ENCODE measurements at regions not wholly inside any gene's neighbourhood (a gene's known extent, or its start where the extent isn't known, plus 50 kb on each side); places are given as distances from the start of the nearest gene placed in this dataset.

DNA sequence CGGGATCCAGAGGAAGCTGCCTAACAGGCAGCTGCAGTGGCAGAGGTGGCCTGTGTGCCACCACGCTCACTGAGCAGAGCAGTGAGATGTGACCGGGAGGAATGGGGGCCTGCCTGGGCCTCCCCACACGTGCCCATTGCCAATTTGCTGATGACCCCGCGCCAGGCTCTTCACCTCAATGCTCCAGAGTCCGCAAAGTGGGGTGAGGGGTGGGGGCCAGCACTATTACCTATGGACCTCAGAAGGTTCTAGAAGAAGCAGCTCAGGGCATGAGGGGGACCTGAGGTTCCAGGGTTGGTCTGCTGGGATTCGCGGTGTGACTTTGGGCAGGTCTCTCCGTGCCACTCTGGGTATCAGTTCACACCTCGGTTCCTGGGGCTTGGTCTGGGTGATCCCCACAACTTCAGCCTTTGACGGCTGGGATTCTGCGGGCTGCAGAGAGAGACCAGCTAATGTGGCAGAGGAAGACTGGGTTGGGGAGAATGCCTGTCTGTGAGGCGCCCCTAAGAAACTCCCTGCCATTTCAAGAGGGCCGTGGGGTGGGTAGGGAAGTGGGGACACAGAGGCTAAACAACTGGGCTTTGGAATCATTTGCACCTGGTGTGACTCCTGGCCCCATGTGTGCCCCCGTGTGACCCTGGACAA is 231.0 kb upstream of the MVB12B start:
- DNase-seq (ENCODE audit: low read depth), result no peak

DNA sequence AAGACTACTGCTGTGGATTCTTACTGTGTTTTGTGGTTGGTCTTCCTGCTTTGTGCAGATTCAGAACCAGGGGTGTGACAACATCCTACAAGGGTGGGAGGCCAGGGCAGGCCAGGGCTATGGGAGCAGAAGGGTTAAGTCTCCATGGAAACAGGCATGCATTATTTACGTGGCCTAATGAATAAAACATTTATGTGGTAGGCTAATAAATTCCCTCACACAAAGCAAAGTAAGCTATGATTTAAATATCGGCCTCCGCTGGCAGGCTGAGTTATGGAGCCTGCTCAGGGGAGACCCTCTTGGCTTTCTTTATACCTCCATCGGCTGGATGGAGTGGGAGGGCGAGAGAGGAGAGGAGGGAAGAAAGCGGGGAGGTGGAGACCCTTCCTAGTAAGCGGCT is 230.3 kb upstream of the MVB12B start:
- DNase-seq (ENCODE audit: low read depth), result no peak

DNA sequence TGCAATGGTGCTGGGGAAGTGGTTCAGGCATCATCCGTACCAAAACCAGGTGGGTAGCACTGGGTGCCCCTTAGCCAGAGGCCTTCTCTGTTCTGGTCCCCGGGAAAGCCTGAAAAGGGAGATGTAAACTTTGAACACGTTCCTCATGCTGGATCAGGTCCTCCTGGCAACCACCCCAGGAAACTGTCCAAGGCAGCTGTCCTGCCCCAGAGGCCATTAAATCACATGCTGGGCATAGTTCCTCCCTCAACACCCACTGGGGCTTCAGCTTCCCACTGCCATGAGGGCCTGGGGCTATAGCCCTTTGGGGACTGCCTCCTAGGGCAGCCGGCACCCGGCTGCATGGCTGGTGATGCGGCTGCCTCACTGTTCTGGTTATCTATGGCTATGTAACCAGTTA is 228.9 kb upstream of the MVB12B start:
- DNase-seq (ENCODE audit: low read depth), result no peak

DNA sequence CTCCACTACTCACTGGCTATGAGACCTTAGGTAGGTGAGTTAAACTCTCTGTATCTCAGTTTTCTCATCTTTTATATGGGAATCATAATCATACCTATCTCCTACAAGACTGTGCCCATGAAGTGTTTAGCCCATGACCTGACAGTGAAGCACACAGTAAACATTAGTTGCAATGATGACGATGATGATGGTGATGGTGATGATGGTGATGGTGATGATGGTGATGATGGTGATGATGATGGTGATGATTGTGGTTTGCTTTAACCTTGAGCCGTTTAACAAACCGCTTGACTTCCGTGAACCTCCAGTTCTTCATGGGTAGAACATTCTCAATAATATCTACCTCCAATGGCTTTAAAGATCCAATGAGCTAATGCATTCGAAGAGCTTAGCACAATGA is 220.2 kb upstream of the MVB12B start:
- no peak for DNase-seq (ENCODE audit: low read depth)

DNA sequence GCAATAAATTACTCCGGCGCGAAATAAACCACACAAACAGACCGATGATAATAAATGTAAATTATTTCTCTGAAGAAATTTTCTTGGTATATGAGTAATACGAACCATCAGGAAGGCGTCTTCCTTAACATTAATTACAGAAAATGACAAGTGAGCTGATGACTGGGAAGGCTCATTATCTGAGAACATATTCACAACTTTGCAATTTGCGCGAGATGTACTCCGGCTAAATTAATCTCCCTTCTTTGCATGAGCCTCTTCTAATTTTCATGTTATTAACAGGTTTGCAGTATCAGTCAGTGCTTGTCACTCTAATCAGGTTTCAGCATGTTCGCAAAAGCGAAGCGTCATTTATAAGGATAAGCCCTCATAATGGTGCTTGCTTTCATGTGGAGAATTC is 218.9 kb upstream of the MVB12B start:
- DNase-seq (ENCODE audit: low read depth), result no peak

DNA sequence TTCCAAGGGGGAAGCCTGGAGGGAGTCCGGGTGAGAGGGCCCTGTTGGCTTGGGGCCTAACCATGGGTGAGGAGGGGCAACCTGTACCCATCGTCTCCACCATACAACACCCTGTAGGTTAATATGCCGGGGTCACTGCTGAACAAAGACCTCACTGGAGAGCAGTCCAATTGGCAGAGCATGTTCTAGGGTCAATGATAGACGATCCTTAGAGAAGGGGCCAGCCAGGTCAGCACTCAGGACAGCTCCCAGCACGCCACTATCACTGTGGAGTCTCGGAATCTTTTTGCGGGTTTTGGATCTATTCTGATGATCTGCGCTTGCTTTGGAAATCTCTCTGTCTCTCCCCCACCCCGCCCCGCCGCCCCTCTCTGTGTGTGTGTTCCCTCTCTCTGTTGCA is 218.4 kb upstream of the MVB12B start:
- DNase-seq (ENCODE audit: low read depth), result no peak

DNA sequence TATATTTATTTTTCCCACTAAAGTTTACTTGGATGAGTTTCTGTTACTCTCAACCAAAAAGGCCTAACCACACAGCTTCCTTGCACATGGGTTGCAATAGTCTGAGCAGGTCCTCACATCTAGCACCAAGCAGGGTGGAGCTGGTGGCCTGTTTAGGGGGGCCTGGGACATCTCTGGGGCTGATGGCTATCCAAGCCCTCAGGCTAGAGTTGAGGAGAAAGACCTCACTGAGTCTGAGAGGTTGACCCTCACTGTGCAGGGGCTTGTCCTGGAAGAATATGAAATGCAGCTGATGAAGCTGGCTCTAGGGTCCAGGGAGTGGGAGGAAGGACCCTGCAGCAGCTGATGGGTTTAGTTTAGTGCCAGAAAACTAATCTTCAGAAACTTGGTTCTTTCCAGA is 217.1 kb upstream of the MVB12B start:
- DNase-seq (ENCODE audit: low read depth), result no peak

DNA sequence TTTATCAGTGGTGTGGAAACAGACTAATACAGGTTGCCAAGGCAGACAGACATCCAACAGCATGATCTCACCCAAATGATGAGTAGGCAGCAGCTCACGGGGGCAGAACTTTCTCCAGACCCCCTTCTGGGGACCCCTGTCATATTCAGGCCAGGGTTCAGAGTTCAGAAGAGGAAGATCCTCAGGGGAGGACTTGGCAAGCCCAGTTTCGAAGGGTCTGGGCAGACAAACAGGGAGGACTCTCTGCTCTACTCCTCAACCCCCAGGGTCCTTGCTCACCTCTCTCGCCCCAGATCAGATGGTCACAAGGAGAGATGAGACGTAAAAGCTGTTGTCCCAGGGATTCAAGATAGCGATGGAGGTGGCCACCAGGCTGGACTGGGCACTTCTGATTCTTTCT is 215.1 kb upstream of the MVB12B start:
- no peak for DNase-seq (ENCODE audit: low read depth)

DNA sequence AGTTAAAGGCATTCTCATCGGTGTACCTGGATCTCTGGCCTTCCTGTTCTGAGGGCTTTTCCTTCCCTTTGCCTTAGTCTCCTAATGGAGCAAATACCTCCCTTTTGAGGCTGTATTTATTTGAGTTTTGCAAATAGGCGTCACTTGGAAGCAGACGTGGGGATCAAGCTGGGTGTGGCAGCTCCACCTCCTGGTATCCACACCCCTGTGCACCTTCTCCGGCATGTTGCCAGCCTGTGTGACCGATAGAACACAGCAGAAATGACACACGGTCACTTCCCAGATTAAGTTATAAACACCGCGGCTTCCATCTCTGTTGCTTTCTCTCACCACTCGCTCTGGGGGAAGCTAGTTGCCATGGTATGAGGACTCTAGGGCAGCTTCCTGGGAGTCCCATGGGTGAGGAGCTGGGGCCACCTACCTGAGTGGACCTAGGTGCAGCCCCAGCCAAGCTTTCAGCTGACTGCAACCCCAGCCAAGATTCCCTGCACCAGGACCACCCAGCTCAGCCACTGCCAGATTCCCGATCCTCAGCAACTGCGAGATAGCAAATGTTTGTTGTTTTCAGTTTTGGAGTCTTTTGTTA is 214.4 kb upstream of the MVB12B start:
- no peak for DNase-seq (ENCODE audit: low read depth)

DNA sequence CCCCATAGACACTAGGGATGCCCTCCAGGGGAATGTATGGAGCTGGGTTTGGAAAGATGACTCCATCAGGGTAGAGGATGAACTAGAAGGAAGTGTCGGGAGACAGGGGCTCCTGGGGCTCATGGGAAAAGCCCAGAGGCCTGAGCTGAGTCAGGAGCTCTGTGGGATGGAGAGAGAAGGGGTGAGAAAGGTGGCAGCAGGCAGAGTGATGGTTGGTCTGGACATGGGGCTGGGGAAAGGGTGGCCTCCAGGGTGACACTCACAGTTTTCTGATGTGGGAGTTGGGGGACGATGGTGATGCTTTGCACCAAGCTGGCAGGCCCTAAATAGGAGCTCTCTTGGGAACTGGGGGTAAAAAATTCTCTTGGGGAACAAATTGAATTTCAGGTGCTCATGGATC is 213.5 kb upstream of the MVB12B start:
- DNase-seq (ENCODE audit: low read depth), result no peak

DNA sequence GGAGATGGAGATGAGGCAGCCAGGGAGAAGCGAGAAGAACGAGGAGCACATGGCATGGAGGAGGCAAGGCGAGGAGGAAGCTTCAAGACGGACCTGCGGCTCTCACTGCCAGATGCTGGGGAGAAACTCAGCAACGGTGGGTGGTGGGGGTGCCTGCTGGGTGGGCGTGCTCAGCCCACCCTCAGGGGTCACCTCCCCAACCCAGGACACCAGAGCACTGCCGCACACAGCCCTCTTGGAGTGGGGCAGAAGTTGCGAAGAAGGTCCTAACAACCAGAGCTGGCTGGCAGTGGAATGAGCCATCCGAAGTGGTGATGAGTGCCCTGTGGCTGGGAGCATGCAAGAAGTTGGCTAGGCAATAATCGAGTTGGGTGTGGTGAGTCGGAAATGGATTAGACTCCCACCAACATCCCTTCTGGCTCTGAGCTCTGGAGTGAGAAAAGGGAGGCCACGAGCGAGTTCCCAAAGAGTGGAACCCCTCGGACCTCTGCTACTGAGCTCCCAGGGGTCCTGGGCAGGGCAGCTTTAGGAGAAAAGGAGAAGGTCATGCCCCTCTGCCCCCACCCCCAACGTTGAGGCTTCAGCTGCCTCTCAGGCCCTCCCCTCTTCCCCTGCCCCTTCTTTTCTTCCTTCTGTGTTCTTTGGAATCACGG is 212.7 kb upstream of the MVB12B start:
- no peak for DNase-seq (ENCODE audit: low read depth)

DNA sequence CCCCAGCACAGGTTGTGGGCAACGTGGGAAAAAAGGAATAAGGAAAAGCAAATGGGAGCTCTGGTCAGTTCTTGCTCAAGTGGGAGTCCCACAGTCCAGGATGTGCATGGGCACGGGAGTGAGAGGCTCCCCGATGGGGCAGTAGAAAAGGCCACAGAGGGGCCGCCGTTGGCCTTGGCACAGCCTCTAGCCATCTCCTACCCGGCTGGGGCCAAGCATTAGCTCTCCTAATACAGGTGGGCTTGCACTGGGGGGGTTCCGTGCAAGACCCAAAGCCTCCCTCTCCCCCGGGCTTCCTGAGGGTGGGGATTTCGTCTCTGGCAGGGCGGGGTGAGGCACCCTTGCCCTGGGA is 212.2 kb upstream of the MVB12B start:
- no peak for DNase-seq (ENCODE audit: low read depth)

DNA sequence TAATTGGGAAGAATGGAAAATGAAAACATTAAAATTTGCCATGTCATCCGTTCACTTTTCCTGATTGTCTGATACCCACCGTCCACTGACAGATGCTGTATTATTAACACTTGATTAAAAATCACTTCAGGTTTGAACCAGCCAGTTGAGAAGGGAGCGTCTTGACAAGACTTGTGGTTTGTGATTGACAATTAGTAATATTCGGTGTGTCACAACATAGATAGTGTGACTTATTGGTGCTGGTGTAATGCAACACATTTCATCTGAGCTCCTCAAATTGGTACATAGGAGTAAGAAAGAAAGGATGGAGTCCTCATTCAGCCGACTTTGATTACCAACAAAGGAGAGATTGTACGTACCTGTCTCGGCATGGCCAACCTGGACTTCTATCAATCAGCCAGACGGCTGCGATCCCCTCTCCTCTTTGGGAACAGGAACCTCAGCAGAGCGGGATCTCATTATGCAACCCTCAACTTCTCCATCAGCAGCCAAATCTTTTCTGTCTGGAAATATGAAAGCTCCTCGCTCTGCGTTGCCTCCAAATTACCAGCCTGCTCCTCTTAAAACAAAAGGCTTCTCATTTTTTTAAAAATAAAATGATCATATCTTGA is 211.7 kb upstream of the MVB12B start:
- DNase-seq (ENCODE audit: low read depth), result no peak

DNA sequence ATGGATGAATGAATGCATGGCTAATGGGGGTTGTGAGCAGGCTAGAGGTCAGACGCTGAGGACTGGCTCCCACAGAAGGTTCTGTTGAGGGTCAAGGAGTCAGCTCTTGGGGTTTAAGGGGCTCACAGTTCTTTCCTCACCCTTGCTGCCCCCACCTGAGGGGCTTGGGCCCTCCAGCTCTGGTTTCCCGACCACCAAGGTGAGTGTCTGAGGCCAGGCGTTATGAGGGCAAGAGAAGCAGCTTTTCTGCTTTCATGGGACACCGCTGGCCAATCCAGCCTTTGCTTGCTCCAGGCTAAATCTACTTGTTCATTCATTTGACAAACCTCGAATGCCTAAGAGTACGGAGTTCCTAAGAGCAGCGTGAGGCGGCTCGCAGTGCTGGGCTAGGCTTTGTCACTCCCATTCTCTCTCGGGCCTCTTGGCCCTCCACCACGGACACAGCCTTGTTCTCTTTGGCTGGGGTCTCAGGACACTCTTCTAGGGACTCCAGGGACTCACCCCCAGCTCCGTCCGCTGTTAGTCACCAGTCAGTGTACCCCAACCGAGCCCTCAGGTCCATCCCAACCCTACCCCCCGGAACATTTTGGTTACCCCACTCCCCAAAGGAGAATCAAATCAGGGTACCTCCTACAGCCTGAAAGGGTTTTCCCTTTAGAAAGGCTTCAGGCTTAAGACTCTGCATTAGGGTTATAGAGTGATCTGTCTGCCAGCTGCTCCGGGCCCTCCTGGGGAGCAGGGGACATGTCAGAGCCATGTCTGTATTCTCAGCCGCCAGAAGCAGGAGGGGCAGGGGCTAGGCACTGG is 210.1 kb upstream of the MVB12B start:
- no peak for DNase-seq (ENCODE audit: low read depth)

DNA sequence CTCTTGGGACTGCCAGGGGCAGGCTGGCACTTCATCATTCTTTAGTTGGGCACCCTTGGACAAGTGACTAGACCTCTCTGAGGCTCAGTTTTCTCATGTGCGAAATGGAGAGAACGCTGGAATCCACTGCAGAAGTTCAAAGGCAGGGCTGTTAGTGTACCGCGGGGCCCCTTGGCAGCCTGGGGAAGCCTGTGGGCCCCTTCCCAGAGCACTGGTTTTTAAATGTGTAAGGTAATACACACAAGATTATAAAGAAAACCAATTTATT is 209.5 kb upstream of the MVB12B start:
- no peak for DNase-seq (ENCODE audit: low read depth)

DNA sequence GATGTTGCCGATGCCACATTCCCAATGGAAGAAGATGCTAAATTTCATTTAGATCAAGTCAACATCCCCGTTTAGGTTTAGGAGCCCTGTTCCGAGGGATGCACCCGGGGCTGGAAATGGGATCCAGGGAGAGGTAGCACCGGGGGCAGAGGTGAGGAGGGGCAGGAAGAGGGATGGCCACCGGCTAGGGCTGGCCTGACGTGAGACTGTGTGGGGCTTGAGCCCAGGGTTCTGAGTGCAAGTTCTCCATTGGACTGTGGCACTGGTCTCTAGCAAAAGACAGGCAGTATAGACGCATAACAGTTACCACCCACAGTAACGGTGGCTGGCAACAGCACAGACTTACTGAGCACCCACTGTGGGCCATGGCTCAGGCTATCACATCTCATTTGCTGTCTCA is 209.0 kb upstream of the MVB12B start:
- no peak for DNase-seq (ENCODE audit: low read depth)

DNA sequence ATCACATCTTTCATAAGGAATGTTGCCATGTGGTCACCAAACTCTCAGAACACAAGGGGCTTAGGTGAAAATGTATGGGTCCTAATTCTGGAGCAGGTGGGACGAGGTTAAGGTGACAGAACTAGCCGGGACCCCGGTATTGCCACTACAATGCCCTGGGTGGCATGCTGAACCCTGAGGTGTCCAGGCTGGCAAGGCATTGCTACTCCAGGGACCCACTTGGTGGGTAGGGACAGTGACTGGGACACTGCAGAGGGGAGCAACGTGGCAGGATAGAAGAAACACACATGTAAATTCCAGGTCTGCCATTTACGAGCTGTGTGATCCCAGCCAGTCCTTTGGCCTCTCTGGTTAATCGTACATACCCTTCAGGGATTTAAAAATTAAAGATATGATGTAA is 206.9 kb upstream of the MVB12B start:
- DNase-seq (ENCODE audit: low read depth), result no peak

DNA sequence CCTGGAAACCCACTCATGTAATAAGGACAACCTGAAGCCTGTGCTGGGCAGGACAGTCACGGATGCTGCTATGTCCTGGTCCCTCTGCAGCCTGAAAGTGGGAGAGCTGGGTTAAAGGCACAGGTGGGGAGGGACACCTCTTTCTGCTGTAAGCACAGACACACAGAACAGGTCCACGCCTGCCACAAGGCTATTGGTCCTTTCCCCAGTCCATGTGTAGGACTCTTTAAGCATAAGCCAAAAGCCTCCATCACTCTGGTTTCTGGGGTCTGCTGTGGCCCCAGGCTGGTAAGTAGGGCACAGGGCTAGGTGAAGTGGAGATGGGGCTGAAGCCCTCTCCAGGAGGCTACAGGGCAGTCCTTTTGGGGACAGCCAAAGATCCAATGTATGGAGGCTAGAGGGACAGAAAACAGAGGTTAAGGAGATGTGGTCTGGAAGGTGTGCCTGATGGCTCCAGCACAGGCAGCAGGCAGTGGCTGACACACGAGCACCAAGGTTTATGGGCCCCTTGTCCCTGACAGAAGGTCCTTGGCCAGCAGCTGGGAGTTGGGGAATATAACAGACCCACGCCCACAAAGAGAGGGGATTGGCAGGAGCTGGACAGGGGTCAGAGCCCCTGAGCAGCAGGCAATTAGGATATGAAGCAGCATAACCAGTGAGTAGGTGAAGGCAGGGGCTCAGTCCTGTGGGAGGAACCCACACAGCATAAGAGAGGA is 203.6 kb upstream of the MVB12B start:
- no peak for DNase-seq (ENCODE audit: low read depth)

DNA sequence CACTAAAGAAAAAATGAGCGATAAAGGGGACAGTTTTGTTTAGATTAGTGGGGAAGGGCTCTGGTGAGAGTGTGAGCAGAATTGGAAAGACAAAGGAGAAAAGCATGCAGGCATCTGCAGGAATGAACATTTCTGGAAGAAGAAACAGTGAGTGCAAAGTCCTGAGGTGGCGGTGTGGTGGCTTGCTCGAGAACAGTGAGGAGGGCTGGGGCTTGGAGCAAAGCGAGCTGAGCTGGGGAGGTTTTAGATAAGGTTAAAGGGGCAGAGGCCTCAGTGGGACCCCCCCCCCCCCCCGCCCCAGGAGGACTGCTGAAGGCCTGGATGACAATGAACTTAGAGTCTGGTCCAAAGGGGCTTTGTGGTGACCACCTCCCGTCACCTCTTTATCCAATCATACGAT is 202.7 kb upstream of the MVB12B start:
- no peak for DNase-seq (ENCODE audit: low read depth)

DNA sequence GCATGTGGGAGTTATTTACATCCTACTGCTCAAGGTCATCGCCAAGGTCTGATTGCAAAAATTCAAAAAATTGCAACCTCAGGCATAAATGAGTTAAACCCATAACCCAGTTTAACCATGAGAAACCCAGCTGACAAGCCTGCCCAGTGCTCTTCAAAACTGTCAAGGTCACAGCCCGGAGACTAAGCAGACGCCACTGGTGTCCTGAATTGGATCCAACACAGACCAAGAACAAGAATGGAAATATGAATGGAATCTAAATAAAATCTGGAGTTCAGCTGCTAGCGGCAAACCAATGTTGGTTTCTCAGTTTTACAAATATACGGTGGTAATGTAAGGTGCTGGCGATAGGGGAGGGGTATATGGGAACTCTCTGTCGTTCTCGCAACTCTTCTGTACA is 201.5 kb upstream of the MVB12B start:
- DNase-seq (ENCODE audit: low read depth), result no peak

DNA sequence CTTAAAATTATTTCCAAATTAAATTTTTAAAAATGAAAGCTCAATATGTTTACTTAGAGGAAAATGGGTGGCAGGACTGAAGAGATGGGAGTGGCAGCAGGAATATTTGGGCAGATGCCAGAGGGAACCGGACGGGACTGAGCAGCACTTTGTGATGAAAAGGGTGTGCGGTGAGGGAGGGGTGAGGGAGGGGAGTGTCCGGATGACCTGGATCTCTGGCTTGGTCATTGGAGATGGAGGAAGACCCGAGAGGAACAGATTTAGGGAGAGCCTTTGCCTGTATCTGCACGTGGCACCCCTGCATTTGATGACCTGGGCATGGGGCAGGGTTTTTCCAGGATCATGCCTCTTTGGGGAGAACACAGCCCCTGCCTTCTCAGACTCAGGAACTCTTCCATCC is 201.1 kb upstream of the MVB12B start:
- no peak for DNase-seq (ENCODE audit: low read depth)

DNA sequence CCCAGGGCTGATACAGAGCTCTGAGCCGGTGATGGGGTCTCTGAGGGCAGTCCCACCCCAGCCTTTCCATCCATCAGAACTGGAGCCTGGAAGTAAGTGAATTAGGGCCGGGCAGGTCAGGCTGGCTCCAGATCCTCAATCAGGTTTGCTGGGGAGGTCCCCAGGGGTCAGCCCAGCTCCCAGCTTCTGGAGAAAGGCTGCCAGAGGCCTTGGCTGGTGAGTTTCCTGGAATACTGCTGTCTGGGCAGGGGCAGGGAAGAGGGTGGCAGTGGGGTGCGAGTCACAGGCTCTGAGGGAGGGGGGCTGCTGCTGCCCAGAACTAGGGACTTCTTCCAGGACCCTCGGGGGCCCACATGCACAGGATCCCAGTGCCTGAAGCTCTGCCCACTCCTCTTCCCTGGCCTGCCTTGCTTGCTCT is 200.6 kb upstream of the MVB12B start:
- DNase-seq (ENCODE audit: low read depth), result no peak

Measured in fibroblast of the conjunctiva (primary cell).